A673 (cell line): ENCODE measurements at regions not wholly inside any gene's neighbourhood (a gene's known extent, or its start where the extent isn't known, plus 50 kb on each side); places are given as distances from the start of the nearest gene placed in this dataset.

Source experiments
- CTCF ChIP-seq: fragments of 300-800, 200-600 bp; sonication (generic); conservative IDR thresholded peaks from 2 replicates; pipeline ENCODE4 v1.5.1; 2017; ENCODE audit warnings: low read depth, mild to moderate bottlenecking, antibody characterized with exemption, low read length, moderate library complexity, mixed read lengths
- EZH2 ChIP-seq: fragments of 200-600 bp; sonication (generic); IDR thresholded peaks from 2 replicates; pipeline ENCODE4 v1.6.1; 2017; ENCODE audit warnings: borderline replicate concordance, low read depth, mild to moderate bottlenecking, mixed read lengths, antibody characterized with exemption, low read length; ENCODE audit not compliant: poor library complexity, severe bottlenecking

DNA sequence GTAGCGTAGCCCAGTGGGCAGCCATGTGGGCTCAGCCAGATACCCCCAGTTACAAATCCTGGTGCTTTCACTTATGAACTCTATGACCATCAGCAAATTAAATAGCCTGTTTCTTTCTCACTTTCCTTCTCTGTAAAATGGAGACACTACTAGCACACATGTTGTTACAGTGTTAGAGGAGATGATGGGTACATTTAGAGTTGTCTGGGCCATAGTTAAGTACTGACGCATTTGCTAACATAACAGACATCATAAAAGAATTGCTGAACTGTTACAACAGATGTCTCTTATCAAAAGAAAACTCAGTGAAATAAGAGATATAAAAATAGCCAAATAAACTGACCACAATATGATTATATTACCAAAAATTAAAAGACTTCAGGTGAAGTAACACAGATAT is 69.9 kb upstream of the DOK5 start:
- TF ChIP-seq CTCF: no peak
- TF ChIP-seq EZH2: no peak
